ENCODE measurements at regions not wholly inside any gene's neighbourhood (a gene's known extent, or its start where the extent isn't known, plus 50 kb on each side); places are given as distances from the start of the nearest gene placed in this dataset.

DNA sequence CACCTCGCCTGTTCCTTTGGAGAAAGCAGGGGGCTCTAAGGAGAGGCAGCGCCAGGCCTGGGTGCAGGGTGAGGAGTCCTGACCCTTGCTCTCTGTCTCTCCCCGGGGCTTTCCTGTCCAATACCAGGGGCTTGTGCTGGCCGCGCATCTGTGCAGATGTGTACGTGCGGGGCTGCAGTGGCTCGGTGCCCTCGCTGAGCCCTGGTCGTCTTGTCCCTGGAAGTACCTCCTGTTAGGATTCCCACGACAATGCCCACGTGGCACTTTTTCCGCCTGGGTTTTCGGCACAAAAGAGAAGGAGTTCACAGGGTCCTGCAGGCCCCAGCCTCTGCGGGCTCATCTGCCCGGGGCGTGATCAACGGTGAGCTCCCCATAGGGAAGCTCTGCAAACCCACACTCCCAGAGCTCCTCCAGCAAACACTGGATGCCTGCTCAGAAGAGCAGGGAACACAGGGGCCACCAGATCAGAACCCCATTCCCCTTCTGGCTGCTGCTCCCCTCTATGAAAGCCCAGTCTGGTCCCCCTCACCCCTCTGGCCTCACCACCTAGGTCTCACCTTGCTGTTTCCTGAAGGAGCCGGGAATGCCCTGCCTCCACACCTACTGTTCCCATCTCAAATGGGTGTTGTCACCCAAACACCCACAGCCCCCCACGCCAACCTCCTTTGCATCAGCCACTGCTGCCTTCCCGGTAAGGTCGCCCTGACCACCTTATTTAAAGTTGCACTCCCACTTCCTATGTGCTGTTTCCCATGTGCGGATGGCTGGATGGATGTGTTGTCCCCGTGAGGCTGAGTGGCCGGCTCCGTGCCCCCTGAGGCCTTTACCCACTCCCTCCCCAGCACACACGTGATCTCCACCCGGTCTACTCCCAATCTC is 62.6 kb upstream of the PRR20G start:
- DNase-seq (ENCODE audit: low spot score) = no peak

DNA sequence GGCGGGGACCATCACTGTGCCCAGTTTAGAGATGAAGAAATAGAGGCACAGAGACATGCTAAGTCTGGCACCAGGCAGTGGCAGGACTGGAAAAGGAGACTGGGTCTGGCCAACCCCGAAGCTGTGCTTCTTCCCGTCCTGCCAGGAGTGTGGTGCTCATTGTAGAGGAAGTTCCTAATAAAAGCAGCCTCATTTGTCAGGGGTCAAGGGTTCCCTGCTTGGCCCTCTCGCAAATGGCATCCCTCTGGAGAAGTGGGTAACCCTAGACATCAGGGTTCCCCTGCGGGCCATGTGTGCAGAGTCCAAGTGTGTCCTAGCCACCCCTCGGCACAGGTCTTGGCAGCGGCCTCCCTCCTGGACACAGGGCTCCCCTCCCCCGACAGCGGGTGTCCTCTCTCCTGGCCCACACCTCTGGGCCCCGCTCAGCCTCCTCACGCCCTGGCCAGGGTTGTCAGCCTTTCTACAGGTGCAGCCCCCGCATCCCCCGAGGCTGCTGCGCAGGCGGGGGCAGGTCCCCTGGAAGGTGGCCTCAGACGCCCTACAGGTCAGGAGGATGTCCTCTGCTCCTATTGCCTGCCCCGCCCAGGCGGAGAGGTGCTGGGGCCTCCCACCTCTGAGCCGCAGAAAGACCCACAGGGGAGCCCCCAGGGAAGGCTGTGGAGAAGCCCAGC is 61.8 kb upstream of the PRR20G start:
- DNase-seq (ENCODE audit: low spot score) = no peak

DNA sequence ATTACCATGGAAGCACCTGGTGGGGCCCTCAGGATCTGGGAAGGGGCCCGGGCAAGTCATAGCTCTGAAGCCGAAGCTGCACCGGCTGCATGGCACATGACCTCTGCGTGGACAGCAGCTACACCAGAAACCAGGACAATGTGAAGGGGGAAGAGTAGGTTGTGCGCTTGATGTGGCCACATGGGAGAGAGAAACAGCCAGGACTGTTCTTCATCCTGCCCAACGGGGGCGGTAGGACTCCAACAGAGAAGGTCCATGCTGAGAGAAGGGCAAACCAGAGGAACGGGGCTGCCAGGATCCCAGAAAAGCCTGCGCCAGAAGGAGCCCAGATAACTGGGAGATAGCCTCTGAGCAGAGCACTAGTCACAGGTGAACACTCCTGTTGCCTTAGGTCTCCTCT is 54.9 kb upstream of the PRR20G start:
- DNase-seq (ENCODE audit: low spot score) = no peak

DNA sequence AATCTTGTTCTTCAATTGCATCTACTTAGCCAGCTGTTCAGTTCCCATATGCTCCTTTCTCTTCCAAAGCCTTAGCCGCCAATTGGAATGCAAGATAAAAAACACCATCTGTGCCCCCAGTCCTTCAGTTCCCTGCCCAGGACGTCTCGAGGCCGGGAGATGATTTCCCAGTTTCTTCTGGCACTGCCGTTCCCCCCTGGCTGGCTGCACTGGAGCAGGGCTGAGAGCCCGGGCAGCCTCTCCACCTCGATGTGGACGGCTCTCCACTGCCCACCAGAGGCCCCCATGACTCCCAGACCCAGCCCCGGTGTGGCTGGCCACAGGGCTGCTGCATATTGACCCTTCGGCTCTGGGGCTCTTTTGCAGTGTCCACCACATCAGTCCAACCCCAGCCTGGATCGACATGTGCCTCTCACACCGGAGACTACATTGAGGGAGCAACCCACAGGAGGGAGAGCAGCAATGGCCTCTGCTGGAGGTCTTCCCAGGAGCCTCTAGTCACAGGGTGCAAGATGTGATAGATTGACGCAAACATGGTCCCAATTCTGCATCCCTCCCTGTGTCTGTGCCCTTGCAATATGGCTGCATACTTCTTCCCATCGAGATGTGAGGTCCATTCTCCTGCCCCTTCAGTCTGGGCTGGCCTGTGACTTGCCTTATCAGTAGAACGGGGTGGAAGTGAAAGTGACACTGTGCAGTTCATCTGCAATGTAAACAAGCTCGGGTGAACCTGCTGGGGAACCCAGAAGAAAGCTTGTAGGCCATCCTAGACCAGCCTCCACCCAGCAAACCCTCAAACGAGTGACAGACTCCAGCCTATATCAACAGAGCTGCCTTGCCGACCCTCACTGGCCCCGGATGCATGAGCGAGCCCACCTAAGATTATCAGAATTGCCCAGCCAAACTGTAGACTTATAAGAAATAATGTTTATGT is 52.3 kb upstream of the PRR20G start:
- DNase-seq (ENCODE audit: low spot score) = no peak

DNA sequence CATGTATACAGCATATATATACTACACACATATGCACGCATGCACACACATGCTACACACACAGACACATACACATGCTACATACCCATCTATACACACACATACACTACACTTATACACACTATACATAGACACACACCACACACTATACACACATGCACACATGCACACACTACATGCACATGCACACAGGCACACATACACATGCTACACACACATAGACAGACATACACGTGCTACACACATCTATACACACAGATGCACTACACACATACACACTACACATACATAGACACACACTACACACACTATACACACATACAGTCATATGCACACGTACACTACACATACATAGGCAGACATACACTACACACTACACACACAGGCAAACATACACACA is 51.2 kb upstream of the PRR20G start:
- DNase-seq (ENCODE audit: low spot score) = no peak

DNA sequence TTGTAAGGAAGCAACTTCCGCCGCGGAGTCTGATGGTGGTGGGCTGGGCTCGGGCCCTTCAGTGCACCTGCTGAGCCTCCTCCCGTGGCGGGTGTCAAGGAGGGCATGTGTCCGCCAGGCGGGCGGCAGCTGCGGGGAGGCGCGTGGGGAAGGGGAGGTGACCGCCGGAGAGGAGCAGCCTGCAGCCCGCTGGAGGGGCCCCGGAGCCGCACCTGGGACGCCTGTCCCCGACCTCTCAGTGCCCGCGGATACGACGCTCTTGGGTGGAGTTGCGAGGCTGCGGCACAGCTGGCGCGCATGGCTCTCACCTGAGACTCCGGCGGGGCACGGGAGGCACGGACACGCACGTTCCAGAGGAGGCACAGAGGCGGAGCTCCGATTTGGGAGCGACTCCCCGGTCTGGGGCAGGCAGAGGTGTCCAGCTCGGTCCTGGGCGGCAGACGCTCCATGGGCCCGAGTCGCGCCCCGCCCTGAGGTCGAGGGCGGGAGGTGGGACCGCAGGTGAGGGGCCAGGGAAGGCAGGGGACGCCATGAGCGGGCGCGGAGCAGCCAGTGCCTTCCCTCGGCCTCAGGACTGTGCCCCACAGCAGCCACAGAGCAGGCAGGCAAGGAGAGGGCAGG is 50.2 kb upstream of the PRR20G start:
- no peak for DNase-seq (ENCODE audit: low spot score)

Measured in NAMALWA (cell line).